ENCODE measurements at regions not wholly inside any gene's neighbourhood (a gene's known extent, or its start where the extent isn't known, plus 50 kb on each side); places are given as distances from the start of the nearest gene placed in this dataset.
"Not testable (repeated sequence)": the region's sequence is repeated elsewhere in the genome, so short reads cannot be mapped to it uniquely, and the experiment has no call there.

DNA sequence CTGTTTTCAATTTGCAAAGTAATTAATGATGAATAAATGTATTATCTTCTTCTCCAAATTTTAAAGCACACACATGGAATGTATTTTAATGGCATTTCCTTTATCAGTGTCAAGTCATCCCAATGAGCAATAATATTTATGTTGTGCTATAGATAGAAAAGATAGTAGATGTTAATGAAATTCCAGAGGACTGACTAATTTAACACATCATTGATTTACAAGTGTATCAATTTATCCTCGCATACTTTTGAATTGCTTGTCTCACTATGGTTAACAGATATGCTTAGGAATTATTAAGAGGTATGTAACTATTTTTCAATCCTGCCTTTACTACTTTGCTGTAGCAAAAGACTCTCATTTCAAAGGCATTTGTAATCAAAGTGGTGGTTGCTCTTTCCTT is 842.9 kb downstream of the SLC6A15 start:
- DNase-seq (ENCODE audit: low read depth): no peak

DNA sequence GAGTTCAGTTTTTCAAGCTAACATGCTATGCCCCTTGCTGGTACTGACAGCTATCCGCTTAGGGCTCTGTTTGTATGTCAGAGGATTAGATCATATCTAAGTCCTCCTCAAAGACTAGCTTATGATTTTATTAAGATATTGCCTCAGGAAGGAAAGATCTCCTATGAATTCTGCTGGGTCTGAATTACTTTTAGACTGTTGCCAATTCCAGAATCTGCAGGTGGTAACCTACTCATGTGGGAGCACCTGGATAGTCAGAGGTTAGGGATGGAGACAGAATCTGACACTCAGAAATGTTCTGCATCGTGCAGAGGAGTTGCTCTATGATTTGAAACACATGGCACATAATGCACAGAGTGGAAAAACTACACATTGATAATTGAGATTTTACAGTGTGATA is 843.4 kb downstream of the SLC6A15 start:
- DNase-seq (ENCODE audit: low read depth): no peak

DNA sequence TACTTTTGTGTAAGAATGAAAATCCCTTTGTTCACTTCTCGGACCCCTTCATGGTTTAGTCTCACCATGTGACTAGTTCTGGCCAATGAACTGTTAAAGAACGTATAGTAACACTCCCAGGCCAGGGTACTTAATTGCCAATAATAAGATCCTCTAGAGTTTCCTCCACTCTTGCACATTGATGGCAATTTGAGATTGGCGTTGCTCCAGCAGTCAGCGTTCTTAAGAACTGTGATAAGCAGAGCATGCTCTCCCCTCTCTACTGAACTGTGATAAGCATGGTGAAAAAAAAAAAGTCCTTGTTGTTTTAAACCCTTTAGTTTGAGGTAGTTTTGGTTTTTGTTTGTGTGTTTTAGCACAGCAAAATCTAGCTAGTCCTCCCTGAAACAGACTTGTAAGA is 854.5 kb downstream of the SLC6A15 start:
- no peak for DNase-seq (ENCODE audit: low read depth)

DNA sequence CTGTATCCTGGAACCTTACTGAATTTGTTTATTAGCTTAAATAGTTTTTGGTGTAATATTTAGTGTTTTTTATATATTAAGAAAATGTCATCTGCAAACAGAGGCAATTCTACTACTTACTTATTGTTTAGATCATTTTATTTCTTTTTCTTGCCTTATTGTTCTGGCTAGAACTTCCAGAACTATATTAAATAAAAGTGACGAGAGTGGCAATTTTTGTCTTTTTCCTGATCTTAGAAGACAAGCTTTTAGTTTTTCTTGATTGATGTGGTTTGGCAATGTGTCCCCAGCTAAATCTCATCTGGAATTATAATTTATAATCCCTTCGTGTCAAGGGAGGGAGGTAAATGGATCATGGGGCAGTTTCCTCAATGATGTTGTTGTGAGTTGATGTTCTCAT is 857.8 kb downstream of the SLC6A15 start:
- no peak for DNase-seq (ENCODE audit: low read depth)

DNA sequence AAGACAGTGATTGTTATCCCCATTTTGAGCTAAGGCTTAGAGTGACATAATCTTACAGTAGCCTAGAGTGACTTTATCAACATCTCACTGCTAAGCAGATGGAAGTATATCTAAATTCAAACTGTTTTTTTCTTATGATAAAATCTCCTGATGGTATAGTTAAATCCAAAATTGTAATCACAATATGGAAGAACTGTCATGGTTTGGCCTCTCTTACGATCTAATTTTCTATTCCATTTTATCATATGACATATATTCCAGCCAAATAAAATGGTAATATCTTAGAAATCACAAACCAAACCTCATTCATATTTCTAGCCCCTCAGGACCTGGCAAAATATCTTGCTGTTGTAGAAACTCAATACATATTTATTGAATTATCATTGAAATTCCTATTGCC is 864.7 kb downstream of the SLC6A15 start:
- no peak for DNase-seq (ENCODE audit: low read depth)

DNA sequence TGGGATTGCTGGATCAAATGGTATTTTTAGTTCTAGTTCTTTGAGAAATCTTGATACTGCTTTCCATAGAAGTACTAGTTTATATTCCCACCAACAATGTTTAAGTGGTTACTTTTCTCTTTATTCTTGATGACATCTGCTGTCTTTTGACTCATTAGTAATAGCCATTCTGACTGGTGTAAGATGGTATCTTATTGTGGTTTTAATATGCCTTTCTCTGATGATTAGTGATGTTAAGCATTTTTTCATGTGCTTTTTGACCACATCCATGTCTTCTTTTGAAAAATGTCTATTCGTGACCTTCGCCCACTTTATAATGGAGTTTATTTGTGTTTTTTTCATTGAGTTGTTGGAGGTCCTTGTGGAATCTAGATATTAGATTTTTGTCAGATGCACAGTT is 865.7 kb downstream of the SLC6A15 start:
- DNase-seq (ENCODE audit: low read depth): no peak

DNA sequence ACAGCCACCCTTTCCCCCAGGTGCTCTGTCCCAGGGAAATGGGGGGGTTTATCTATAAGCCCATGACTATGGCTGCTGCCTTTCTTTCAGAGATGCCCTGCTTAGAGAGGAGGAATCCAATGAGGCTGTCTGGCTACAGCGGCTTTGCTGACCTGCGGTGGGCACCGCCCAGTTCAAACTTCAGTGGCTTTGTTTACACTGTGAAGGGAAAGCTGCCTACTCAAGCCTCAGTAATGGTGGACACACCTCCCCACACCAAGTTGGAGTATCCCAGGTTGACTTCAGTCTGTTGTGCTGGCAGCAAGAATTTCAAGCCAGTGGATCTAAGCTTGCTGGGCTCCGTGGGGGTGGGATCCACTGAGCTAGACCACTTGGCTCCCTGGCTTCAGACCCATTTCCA is 869.2 kb downstream of the SLC6A15 start:
- no peak for DNase-seq (ENCODE audit: low read depth)

DNA sequence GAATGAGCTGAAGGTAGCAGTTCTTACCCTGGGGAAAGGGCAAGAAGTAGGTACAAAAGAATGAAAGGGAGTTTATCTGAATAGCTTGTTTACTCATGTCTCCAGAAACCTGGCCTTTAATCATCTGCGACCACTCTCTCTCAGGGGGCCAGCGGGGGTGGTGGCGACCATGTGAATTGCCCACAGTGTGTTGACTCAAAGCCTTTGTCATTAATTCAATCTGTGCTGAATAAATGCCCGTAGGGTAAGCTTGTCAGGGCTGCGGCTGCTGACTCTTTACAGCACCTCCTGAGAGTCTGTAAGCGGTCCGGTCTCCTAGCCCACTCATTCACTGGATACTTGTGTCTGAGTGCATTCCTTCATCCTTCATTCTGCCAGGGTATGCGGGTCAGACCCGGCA is 874.4 kb downstream of the SLC6A15 start:
- DNase-seq (ENCODE audit: low read depth): no peak

DNA sequence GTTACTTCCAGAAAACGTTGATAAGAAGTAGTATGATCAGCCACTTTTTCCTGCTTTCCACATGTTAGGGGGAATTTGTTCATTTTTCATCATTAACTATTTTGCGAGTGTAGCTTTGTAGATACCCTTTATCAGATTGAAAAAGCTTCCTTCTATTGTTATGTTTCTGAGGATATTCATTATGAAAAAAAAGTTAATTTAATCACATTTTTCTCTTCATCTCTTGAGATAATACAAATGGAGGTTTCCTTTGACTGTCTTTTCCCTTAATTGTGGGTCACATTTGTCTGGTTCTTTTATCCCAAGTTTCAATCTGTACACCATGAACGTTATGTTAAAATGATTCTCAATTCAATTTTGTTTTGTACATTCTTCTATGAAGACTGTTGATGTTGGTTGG is 875.7 kb downstream of the SLC6A15 start:
- no peak for DNase-seq (ENCODE audit: low read depth)

DNA sequence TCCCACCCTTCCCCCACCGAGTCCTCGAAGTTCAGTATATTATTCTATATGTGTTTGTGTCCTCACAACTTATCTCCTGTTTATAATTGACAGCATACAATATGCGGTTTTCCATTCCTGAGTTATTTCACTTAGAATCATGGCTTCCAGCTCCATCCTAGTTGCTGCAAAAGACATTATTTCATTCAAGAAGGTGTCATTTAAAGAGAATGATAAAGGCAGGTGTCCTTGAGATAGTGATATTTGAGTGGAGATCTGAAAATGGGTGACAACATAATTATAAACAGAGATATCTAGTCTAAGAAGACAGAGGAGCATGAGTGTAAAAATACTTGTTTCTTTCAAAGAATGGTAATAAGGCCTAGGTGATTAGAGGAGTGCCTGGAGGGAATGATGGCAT is 876.8 kb downstream of the SLC6A15 start:
- DNase-seq (ENCODE audit: low read depth): no peak

DNA sequence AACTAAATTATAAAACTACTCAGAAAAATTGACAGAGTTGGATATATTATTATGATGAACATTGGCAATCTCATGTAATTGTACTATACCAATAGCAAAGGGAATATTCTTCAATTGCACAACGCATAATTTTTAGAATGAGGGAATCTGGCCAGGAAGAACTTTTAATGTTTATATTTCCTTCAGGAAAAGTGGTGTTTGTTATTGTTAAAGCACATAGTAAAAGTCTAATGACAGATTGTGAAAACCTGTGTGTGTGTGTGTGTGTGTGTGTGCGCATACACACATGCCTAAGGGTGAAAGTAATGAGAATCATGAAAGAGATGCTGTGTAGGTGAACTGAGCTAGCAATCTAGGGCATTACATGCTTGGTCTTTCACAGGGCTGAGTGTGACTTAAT is 877.7 kb downstream of the SLC6A15 start:
- no peak for DNase-seq (ENCODE audit: low read depth)

DNA sequence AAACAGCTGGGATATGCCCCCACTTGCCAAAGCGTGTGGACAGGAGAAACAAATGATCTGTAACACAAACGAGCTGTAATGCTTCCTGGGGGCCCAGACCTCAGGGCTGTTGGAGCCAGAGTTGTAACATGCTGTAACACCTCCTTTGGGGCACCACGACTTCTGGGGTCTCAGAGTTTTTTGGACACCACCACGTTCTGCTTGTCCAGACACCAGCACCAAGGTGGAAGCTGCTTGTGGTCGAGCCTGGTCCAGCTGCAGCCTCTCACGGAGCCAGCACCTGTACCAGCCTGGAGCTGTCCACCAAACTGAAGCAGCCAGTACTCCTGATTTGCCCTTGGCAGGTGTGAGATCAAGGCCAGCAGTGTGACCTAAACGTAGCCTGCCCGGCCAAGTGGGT is 879.4 kb downstream of the SLC6A15 start:
- DNase-seq (ENCODE audit: low read depth): no peak

DNA sequence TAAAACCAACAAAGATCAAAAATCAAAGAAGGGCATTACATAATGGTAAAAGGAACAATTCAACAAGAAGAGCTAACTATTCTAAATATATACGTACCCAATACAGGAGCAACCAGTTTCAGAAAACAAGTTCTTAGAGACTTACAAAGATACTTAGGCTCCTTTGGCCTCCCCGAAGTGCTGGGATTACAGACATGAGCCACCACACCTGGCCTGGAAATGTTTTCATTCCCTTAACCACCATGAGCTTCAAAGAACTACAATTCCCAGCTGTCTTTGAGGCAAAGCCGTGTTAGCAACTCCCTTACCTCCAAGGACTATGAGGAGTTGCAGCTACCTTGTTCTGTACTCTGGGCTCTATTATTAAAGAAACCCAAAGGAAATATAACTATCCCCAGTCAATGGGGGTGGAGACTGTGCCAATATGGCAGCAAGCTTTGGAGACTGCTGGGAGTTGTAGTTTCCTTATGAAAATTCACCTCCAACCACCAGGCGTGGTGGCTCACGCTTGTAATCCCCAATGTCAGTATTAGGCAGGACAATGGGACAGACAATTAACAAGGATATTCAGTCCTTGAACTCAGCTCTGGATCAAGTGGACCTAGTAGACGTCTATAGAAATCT is 893.9 kb downstream of the SLC6A15 start:
- DNase-seq (ENCODE audit: low read depth): not testable (repeated sequence)

DNA sequence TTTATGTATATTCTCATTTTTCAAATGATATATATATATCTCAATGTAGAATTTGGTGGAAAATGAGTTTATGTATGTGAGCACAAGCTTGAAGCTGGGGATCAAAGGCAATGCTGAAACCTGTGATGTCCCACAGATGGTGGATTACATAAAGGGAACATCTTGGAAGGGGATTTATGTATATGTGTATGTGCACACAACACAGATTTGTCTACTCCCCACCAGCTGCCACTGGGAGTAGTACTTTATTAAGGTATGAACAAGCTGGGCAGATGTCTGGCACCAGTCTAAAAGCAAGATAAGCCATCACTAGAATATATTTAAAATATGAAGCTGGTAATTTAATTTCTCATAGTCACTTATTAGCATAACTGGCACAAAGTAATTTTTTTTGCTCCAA is 895.6 kb downstream of the SLC6A15 start:
- DNase-seq (ENCODE audit: low read depth): no peak

DNA sequence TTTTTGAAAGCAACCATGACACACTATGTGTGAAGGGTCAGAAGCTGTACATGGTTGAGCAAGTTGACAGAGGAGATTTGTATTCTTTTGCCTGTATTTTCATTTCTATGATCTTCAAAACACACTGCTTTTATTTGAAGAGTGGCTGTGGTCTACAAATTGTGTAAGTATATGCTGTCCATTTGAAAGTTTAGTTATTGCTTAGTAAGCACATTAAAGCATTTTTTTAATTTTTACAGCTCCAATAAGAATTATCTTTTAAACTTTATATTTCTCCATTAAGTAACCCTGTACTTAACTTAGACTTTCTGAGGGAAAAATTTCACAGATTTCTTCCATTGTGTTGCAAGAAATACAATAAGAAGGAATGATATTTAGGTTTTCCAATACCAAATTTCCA is 915.2 kb downstream of the SLC6A15 start:
- DNase-seq (ENCODE audit: low read depth): no peak

DNA sequence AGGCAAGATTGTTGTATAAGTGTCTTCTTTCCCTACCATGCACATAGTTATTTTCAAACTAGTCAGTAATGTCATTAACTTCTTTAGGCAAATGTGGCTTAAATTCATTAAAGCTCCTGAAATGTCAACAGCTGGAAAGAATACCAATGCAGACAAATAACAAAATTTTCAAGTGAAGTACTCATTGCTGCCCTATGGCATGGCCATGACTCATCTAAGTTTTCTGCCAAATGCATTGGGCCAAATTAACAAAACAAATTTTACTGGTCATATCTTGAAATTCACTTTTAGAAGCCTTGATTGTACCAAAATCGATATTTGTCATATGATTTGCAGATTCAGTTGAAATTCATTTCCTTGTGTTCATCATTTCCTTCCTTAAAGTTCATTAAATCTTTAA is 915.9 kb downstream of the SLC6A15 start:
- no peak for DNase-seq (ENCODE audit: low read depth)

DNA sequence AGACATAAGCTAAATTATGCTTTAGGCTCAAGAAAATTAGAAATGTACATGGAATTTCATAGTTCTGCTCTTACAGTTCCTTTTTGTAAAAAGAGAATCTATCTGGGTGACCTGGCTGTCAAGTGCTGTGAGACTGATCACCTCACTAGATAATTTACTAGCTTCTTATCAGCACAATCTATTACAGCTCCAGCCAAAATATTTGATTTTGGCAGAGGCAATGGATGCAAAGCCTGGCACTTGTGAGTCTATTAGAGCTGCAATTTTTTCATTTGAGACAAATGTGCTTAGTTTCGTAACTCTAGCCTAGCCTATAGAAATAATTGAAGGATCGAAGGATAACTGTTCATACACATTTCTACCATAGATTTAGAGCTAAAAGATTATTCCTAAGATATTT is 927.5 kb downstream of the SLC6A15 start:
- DNase-seq (ENCODE audit: low read depth): no peak

DNA sequence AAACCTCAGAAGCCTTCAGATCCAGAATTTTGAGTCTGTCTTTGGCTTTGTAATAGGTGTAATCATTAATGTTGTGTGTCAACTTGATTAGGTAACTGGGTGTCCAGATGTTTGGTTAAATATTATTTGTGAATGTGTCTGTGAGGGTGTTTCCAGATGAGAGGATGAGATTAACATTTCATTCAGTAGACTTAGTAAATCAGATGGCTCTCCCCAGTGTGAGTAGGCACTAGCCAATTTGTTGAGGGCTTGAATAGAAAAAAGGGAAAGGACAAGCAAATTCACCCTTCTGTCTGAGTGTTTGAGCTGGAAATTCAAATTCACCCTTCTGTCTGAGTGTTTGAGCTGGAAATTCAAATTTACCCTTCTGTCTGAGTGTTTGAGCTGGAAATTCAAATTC is 932.2 kb downstream of the SLC6A15 start:
- no peak for DNase-seq (ENCODE audit: low read depth)

DNA sequence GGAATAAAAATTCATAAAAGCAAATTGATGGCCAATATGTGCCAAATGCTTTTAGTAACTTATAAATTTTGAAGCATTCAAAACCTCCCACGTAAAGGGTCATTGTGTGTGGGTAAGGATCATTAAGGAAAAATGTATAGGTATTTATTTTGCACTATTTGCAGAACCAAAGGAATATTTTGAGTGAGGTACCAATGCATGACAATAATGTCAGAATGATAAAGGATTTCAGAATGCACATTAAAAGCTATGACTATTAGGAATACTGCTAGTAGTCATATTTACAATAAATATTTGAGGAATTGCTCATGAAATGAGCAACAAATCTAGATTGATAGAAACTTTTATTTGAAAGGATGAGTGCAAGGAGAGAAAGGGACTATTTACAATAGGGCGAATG is 932.8 kb downstream of the SLC6A15 start:
- no peak for DNase-seq (ENCODE audit: low read depth)

DNA sequence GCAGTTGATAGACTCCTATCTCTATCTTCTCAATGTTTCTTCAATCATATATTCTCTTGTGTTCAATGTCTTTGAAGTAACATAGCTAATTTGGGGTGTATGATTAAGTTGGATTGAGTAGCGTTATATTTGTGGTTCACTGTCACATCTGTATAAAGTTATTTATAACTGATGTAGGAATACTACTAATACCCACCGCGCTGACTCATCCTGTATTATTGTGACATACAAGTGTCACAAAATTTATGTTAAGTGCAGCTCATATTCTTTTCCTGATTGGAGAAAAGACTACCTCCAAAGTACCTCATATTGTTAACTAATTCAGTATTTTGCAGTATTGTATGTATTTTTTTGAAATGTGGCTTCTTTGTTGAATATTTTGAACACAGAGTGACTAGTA is 940.8 kb downstream of the SLC6A15 start:
- no peak for DNase-seq (ENCODE audit: low read depth)

DNA sequence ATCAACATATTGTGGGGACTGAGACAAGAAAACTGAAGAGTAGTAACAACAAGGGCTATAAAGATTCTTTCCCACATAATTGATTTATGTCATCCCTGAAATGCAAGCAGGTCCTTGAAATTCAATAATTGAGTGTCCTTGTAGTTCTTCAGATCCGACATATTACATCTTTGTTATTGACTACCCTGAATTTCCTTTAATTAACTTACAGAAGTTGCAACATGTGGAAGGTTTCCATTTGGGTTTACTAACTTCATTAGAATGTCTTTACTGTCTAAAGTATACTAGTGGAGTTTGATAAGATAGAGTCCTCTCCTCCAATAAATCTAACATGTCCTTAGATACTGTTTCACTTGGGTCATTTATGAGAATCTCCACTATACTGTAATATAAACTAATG is 951.8 kb downstream of the SLC6A15 start:
- DNase-seq (ENCODE audit: low read depth): no peak

DNA sequence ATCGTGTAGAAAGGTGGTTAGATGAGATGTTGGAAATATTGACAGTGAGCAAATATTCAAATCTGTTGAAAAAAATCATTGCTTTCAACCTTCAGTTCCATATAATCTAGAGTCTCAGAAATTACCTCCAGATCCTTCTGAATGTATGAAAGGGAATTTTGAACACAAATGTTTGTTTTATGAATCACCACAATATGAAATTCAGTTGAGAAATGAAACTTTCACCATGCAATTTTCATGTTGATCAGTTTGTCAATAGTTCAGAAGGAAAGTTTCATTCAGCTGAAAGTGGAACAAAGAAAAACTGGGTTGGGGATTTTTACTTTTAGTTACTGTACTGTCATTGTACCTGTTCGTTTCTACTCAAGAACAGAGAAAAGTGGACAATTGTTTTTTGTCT is 953.6 kb downstream of the SLC6A15 start:
- no peak for DNase-seq (ENCODE audit: low read depth)

DNA sequence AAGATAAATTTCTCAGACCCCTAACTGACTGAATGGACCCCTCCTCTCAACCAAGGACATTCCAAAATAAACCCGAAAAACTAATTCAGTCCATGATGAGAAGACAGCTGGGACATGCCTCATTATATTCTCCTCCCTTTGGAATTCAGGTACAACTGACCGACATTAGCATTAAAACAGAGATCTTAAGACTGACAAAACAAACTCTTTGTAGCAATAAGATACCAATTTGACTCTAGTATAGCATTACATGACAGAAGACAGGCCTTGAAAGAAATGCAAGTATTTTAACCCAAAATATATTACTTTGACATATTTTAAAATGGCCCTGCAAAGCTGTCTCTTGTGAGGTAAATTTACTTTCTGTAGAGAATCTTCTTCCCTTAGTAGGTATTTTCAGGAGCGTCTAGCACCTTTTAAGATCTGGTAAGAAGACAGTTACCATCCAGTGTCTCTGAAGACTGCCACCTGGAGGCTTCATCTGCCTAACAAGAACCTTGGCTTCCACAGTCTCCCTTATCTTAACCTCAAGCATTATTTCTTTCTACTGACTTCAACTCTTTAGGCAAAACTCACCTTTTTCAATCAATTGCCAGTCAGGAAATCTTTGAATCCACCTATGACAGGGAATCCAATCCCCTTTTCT is 957.5 kb downstream of the SLC6A15 start:
- no peak for DNase-seq (ENCODE audit: low read depth)

All from myocyte (in vitro differentiated cells).